GM21717 (cell line): ENCODE measurements at regions not wholly inside any gene's neighbourhood (a gene's known extent, or its start where the extent isn't known, plus 50 kb on each side); places are given as distances from the start of the nearest gene placed in this dataset.

Experiments
- ATAC-seq: cut with Tn5 transposase; IDR thresholded peaks from one replicate; pipeline ENCODE4 v1.9.1; 2021; ENCODE audit warnings: mild to moderate bottlenecking, moderate library complexity; ENCODE audit not compliant: unreplicated experiment

DNA sequence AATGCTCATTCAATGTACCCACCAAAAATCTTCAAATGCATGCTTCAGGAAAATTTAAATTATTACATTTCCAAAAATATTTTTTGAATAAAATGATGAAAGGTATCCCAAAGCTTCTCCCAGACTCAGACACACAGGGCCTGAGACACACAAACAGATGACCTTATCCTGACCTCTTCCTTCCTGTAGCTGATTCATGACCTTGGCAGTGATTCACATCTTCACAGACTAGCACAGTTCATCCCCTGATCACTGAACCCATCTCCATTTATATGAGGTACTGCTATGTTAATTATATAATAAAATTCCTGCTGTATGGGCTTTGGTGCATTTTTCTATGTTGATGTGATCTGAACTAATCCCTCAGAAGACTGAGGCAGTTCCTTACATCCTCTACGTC is 265.0 kb upstream of the GLI3 start:
- ATAC-seq: no peak

- ATAC-seq: no peak
These were observed 258.2 kb upstream of the GLI3 start for GRCh38 chr7:42495256-42495655.

DNA sequence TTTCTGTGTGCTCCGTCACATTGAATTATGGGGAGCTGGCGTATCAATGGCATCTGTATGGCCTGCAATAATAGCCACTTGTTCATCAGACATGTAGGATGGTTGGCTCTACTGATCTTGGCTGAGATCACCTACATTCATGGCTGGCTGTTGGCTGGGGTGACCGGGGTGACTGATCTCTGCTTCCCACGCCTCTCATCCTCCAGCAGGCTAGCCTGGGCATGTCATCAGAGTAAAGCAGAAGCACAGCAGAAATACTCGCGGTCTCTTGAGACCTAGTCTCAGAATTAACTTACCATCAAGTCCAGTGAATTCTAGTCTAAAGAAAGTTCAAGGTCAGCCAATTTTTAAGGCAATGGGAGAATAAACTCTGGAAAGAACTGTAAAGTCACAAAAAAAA is 257.7 kb upstream of the GLI3 start:
- no peak for ATAC-seq

DNA sequence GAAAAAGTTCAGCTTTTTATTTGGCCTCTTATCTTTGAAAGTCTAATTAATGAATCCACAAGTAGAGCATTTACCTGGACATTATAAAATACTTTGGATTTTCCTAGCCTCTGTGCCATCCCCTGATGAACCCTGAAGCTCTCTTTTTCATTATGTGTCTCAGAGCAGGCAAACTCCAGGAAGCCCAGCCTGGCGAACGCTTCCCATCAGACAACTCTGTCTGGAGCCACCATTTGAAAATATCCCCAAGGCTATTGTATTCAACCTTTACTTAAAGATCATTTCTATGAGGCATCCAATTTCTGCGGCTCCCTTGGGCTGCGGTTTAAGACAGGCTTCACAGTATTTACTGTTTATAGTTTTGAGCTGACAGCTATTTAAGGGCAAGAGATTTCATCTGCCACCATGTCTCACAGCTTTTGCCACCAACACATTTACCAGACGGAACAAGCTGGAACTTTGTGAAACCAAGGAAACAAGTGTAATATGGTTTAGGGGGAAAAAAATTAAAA is 257.2 kb upstream of the GLI3 start:
- no peak for ATAC-seq

DNA sequence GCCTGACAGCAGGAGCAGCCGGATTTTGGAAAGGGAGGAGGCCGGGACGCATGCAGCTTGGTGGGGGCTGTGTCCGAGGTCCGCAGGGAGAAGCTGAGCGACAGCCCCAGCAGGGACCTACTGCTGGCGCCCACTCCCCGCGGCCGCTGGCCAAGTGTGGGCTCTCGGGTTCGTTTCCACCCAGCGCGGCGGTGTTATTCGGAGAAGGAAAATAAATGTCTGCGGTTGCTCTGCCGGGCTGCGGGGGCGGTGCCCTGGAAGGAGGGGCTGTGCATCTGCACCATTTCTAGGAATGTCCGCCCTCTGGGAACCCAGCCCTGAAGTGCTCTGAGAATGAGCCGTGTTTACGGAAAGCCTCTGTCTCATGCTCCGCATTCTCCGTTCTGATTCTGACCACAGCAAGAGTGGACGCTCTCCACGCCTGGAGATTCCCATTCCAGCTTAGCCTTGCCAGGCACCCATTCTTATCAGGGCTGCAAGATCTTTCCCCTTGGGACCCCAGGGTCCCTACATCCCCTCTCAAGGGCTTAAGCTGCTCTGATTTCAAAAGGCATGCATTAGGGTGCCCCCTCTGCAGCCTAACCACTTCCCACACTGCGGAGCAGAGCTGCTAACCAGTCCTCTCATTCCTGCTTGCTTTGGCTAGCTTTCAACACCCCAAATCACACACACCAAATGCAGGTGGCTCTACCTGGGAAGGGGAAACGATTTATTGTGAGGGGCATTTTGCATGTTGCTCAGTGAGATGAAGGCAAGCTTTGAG is 256.6 kb upstream of the GLI3 start:
- ATAC-seq: no peak

GRCh38 chr7:42492920-42493319 is 255.9 kb upstream of the GLI3 start:
- ATAC-seq: no peak

GRCh38 chr7:42491106-42491505 is 254.1 kb upstream of the GLI3 start:
- ATAC-seq: no peak

GRCh38 chr7:42489299-42489698 is 252.3 kb upstream of the GLI3 start:
- ATAC-seq: no peak

- ATAC-seq: no peak
These were observed 248.3 kb upstream of the GLI3 start for GRCh38 chr7:42485301-42485766.

DNA sequence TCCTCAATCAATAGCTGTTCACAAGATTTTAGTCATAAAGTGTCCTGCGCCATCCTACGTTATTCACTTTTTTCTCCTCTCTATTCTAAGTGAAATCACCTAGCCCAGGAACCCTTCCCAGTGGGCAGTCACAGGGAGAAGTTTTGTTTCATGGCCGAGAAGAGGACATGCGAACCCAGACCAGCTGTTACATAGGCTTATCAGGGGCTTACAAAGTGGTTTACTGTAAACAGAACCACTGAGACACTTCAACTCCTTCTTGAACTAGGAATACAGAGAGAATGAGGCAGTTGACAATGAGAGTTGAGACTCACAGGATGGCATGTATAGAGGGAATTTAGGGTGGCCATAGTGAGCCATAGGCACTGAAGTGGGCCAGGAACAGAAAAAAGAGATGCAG is 246.9 kb upstream of the GLI3 start:
- no peak for ATAC-seq

DNA sequence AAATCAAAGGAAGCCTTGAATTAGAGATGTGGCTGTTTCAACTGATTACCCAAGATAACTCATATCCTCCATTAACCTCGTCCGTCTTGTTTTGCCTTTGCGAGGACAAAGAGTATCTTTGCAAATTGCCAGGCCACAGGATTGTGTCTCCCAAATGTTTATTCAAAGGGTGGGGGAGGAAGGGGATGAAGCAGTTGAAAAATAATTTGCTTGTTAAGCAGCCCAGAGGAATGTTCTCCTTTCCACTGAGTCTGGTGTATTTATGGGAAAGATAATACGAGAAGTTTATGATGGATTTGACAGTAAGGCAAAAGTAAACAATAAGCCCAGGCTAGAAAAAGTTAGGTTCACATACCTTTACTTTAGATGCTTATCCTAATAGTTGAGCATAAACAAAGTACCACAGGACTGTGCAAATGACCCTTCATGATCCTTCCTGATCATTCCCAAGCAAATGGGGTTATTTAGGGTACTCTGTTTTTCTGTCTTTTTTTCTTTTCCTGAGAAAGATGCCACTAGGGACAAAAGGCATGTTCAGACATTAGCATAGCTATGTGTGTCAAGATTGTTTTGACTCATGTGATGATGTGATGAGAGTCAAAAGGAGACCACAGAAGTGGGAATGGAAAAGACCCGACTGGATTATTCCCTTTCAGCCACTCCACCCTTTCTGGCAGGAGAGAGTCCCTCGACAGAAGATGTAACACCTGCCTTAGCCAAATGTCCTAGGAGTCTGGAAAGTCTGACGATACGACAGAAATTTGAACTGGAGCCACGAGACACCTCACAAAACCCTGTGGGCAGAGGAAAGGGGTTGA is 243.0 kb upstream of the GLI3 start:
- ATAC-seq: no peak

GRCh38 chr7:42479452-42479815 is 242.4 kb upstream of the GLI3 start:
- ATAC-seq: no peak

DNA sequence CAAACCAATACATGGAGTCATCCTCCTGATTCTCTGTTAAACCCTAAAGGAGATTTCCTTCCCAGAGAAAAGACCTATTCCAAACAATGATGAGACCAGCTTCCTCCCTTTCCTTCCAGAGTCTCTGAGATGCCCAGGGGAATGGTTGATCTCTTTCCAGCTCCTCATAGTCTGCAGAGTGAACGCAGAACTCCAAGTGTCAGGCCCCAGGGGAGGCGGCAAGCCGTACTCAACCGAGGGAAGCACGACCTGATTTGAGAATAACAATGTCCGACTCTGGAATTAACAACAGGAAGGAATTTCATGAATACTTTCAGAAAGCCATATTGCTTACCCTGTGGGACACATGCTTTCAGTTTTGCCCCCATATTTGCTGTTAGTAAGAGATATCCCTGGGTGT is 241.7 kb upstream of the GLI3 start:
- no peak for ATAC-seq

DNA sequence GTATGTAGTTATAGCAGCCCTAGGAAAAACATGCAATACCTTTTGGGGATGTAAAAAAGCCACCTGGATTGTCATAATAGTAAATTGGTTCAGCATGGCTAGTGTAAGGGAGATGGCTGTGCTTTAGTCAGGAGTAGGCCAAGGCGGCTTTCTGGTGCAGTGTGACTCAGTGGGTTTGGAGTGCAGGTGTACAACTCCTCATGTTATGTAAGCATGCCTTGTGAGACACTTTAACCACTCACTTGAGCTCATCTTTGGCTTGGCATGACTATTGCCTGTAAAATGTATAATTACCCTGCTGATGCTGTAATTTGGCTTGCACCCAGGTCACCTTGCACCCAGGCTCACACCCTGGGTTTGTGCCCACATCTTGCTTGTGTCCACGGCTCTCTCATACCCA is 239.2 kb upstream of the GLI3 start:
- ATAC-seq: no peak

GRCh38 chr7:42475082-42475481 is 238.1 kb upstream of the GLI3 start:
- ATAC-seq: no peak

GRCh38 chr7:42473099-42473498 is 236.1 kb upstream of the GLI3 start:
- ATAC-seq: no peak

GRCh38 chr7:42471573-42472174 is 234.7 kb upstream of the GLI3 start:
- ATAC-seq: peak; percentile 90

- ATAC-seq: no peak
These were observed 232.3 kb upstream of the GLI3 start for GRCh38 chr7:42469341-42469740.

- no peak for ATAC-seq
These were observed 231.5 kb upstream of the GLI3 start for GRCh38 chr7:42468471-42468870.

- ATAC-seq: no peak
These were observed 224.5 kb upstream of the GLI3 start for GRCh38 chr7:42461537-42461936.

DNA sequence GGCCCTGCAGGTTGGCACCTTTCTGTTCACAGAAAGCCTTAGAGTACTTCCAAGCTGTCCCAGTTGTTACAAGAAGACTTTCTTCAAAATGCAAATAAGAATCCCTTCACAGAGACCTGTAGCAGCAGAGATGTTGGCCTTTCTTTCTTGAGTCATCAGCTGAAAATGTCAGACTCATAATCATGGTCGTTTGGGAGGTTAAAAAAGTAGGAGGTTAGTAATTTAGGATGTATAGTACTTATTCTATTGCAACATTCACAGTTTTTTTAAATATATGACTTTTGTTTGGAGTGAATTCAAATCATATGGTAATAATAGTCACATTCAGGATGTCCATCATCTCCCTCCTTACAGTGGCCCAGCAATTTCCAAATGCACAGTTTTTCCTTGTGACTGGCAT is 223.9 kb upstream of the GLI3 start:
- ATAC-seq: no peak

DNA sequence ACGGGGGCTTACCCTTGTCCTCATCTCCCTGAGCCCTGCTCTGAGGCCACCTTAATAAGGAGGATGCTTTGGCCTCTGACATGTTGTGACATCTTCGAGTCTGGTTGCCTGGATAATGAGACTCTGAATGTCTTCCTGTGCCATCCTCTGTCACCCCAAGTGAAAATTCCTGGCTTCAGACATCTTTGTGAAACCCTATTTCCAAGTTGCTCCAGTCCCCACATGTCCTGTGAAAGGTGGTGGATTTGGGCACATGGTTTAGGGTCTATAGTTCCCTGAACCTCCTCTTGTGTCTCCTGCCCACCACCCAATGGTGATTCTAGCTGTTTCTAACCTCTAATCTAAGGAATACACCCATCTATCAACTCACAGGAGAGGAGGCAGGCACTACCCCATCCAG is 223.1 kb upstream of the GLI3 start:
- ATAC-seq: no peak
